HL-60 (cell line): ENCODE measurements at regions not wholly inside any gene's neighbourhood (a gene's known extent, or its start where the extent isn't known, plus 50 kb on each side); places are given as distances from the start of the nearest gene placed in this dataset.

Experiments
- DNase-seq, 2 experiments: peaks; one replicate each; pipeline ENCODE4 v3.0.0-alpha.2; 2010 to 2020; ENCODE audit warnings: low read depth in 1 of 2, low spot score in 1 of 2
- H3K27ac ChIP-seq: fragments of 250-450 bp; sonication (Bioruptor Pico); replicated peaks from 2 replicates; pipeline ENCODE4 v1.5.1; 2020; ENCODE audit warnings: mild to moderate bottlenecking, moderate library complexity
- H3K27me3 ChIP-seq: fragments of 250-450 bp; sonication (Bioruptor Pico); 2 replicates; pipeline ENCODE4 v1.5.1; 2021; ENCODE audit warnings: mild to moderate bottlenecking, moderate library complexity; ENCODE audit not compliant: insufficient read depth, poor library complexity, severe bottlenecking
- H3K4me3 ChIP-seq: replicated peaks from 2 replicates; pipeline ENCODE4 v1.5.1; 2011; ENCODE audit warnings: mild to moderate bottlenecking, control low read depth, low read length; ENCODE audit not compliant: insufficient read depth
- CTCF ChIP-seq: IDR thresholded peaks from one replicate; pipeline ENCODE4 v1.5.1; 2011; ENCODE audit warnings: low read length, control low read depth, inconsistent platforms; ENCODE audit not compliant: insufficient read depth
- GABPA ChIP-seq: IDR thresholded peaks from 2 replicates; pipeline ENCODE4 v1.6.1; 2012; ENCODE audit warnings: low read depth
- POLR2AphosphoS5 ChIP-seq: IDR thresholded peaks from 2 replicates; pipeline ENCODE4 v1.6.1; 2012; ENCODE audit warnings: low read depth
- REST ChIP-seq: IDR thresholded peaks from 2 replicates; pipeline ENCODE4 v1.6.1; 2012; ENCODE audit warnings: low read depth; ENCODE audit not compliant: insufficient replicate concordance
- SPI1 ChIP-seq: IDR thresholded peaks from 2 replicates; pipeline ENCODE4 v1.6.1; 2012; ENCODE audit warnings: low read depth, mild to moderate bottlenecking, borderline replicate concordance

GRCh38 chr3:95752199-95752598 is 1062.2 kb upstream of the EPHA6 start:
- DNase-seq, result no peak
- TF ChIP-seq REST (no peak), POLR2AphosphoS5 (no peak), CTCF (no peak), GABPA (no peak), SPI1 (no peak)

GRCh38 chr3:95758707-95759106 is 1055.7 kb upstream of the EPHA6 start:
- no peak for TF ChIP-seq SPI1
- no peak for TF ChIP-seq GABPA
- no peak for TF ChIP-seq CTCF
- no peak for TF ChIP-seq REST
- TF ChIP-seq POLR2AphosphoS5, result no peak
- no peak overlapping the region for H3K4me3 ChIP-seq
- no peak overlapping the region for H3K27ac ChIP-seq
- DNase-seq, result no peak
- H3K27me3 ChIP-seq, result no peaks in the 10 kb centered on the region

More at GRCh38 chr3:95752199-95752598, 1062.2 kb upstream of the EPHA6 start:
- no peaks in the 10 kb centered on the region for H3K27me3 ChIP-seq
- H3K4me3 ChIP-seq, result no peak overlapping the region
- H3K27ac ChIP-seq, result no peak overlapping the region

- Histone ChIP-seq H3K27me3 (no peaks in the 10 kb centered on the region), H3K27ac (no peak overlapping the region), H3K4me3 (no peak overlapping the region)
- TF ChIP-seq POLR2AphosphoS5, result no peak
- TF ChIP-seq CTCF, result no peak
- TF ChIP-seq SPI1, result no peak
- no peak for TF ChIP-seq REST
- TF ChIP-seq GABPA, result no peak
- DNase-seq, result no peak
Observed at GRCh38 chr3:95759614-95760301, 1054.6 kb upstream of the EPHA6 start.
